GM12892 (cell line): ENCODE measurements at regions not wholly inside any gene's neighbourhood (a gene's known extent, or its start where the extent isn't known, plus 50 kb on each side); places are given as distances from the start of the nearest gene placed in this dataset.

ENCODE experiments used
- POLR2AphosphoS5 ChIP-seq: IDR thresholded peaks from 2 replicates; pipeline ENCODE4 v1.6.1; 2011; ENCODE audit warnings: low read depth, low read length, control low read depth
- TAF1 ChIP-seq: IDR thresholded peaks from 2 replicates; pipeline ENCODE4 v1.6.1; 2011; ENCODE audit warnings: low read depth, mild to moderate bottlenecking, control low read depth, low read length, borderline replicate concordance

GRCh38 chr7:49228426-49229098 lies 304.2 kb downstream of the CDC14C start:
- TF ChIP-seq TAF1 (no peak), POLR2AphosphoS5 (no peak)
